Panc1 (cell line): ENCODE measurements at regions not wholly inside any gene's neighbourhood (a gene's known extent, or its start where the extent isn't known, plus 50 kb on each side); places are given as distances from the start of the nearest gene placed in this dataset.

Experiments
- ATAC-seq: fragments of 200-7000 bp; cut with Tn5 transposase; 2 replicates; pipeline ENCODE4 v1.9.1; 2020; ENCODE audit warnings: mild to moderate bottlenecking, moderate library complexity
- BruUV-seq: library from RNA; stranded (reverse); fragments of 400-500 nt; replicated peaks from 2 replicates; lab custom pipeline; 2021; lab: Mats Ljungman, UMichigan
- CTCF ChIA-PET: fragments of 300-600 bp; sonication (Branson Sonifier 250); formaldehyde crosslinking; loops from one replicate; lab custom pipeline; 2022; ENCODE audit warnings: antibody characterized with exemption; lab: Charles Lee
- POLR2A ChIA-PET: fragments of 300-600 bp; sonication (Branson Sonifier 250); formaldehyde crosslinking; loops from one replicate; lab custom pipeline; 2022; ENCODE audit warnings: antibody characterized with exemption; lab: Charles Lee
- DNase-seq: peaks from one replicate; pipeline ENCODE4 v3.0.0-alpha.2; 2010; ENCODE audit warnings: low read depth, low spot score
- H3K27ac ChIP-seq: 2 replicates; pipeline ENCODE4 v1.5.1; 2011; ENCODE audit warnings: mild to moderate bottlenecking, low read length, inconsistent platforms
- H3K27me3 ChIP-seq: fragments of 200-500 bp; sonication (Bioruptor generic); 2 replicates; pipeline ENCODE4 v1.6.0; 2014; ENCODE audit warnings: low read length, inconsistent platforms; ENCODE audit not compliant: control insufficient read depth, insufficient read depth
- H3K36me3 ChIP-seq: fragments of 200-500 bp; sonication (Bioruptor generic); 2 replicates; pipeline ENCODE4 v1.5.1; 2014; ENCODE audit warnings: inconsistent platforms, mild to moderate bottlenecking, low read length, moderate library complexity; ENCODE audit not compliant: control insufficient read depth, insufficient read depth
- H3K4me1 ChIP-seq: 2 replicates; pipeline ENCODE4 v1.5.1; 2011; ENCODE audit warnings: inconsistent platforms, mild to moderate bottlenecking, low read length, moderate library complexity; ENCODE audit not compliant: control insufficient read depth, insufficient read depth
- H3K4me3 ChIP-seq, 2 experiments: 2 replicates each; pipeline ENCODE4 v1.5.1; 2011 to 2012; ENCODE audit warnings: low read depth in 2 of 2, low read length in 2 of 2, mild to moderate bottlenecking in 2 of 2, inconsistent platforms in 1 of 2, moderate library complexity in 1 of 2
- H3K9me3 ChIP-seq: fragments of 200-500 bp; sonication (Bioruptor generic); 2 replicates; pipeline ENCODE4 v1.5.1; 2014; ENCODE audit warnings: low read depth, mild to moderate bottlenecking, inconsistent platforms, low read length, moderate library complexity; ENCODE audit not compliant: control insufficient read depth, insufficient read depth
- POLR2AphosphoS5 ChIP-seq: IDR thresholded peaks from 2 replicates; pipeline ENCODE4 v1.6.1; 2012; ENCODE audit warnings: mild to moderate bottlenecking, low read depth, low read length, moderate library complexity
- SIN3A ChIP-seq: IDR thresholded peaks from 2 replicates; pipeline ENCODE4 v1.6.1; 2012; ENCODE audit warnings: low read depth, mild to moderate bottlenecking, low read length, moderate library complexity, borderline replicate concordance; ENCODE audit not compliant: insufficient read depth
- TCF7L2 ChIP-seq: IDR thresholded peaks from 2 replicates; pipeline ENCODE4 v1.6.1; 2011; ENCODE audit warnings: mild to moderate bottlenecking, low read depth, low read length, inconsistent platforms
- in situ Hi-C: cut with HindIII; loops from 2 replicates; pipeline ENCODE4 v1.10.0; 2016; ENCODE audit warnings: low sequenced_read_pairs, low pct_unique_long_range_greater_than_20kb
- intact Hi-C: fragments of 100-400 bp; cut with micrococcal nuclease; formaldehyde crosslinking; loops from one replicate; pipeline ENCODE4 v1.10.0; 2022; ENCODE audit not compliant: unreplicated experiment
- TF ChIP-seq, protein P1 (sequence below), 2 experiments: IDR thresholded peaks; 2 replicates each; pipeline ENCODE4 v1.6.1; 2011 to 2012; ENCODE audit warnings: low read depth in 2 of 2, control low read depth in 1 of 2, low read length in 1 of 2, mild to moderate bottlenecking in 1 of 2, moderate library complexity in 1 of 2; ENCODE audit not compliant: insufficient read depth in 1 of 2
- TF ChIP-seq, protein P2 (sequence below): fragments of 450-650 bp; IDR thresholded peaks from 2 replicates; pipeline ENCODE4 v1.5.1; 2017; ENCODE audit warnings: mild to moderate bottlenecking

GRCh38 chr3:181103605-181104004 is 114.1 kb upstream of the DNAJC19 start:
- H3K4me3 ChIP-seq: no peak overlapping the region
- peaks cover 4% of the 10 kb centered on the region; the same call in 1 of the 2 replicates for H3K9me3 ChIP-seq
- no TSS peak for BruUV-seq
- no peaks in the 10 kb centered on the region for H3K27me3 ChIP-seq
- ATAC-seq (no peak), DNase-seq (no peak)
- no peak overlapping the region for H3K27ac ChIP-seq
- H3K36me3 ChIP-seq: no peaks in the 10 kb centered on the region
- H3K4me1 ChIP-seq: no peaks in the 10 kb centered on the region
- in situ Hi-C loops (no loop called here), intact Hi-C loops (no loop called here)
- CTCF ChIA-PET: no interaction called here
- POLR2A ChIA-PET: interaction anchor here (0.6 kb wide), 1 partner anchor 767 kb away, joined by 4 read pairs; no protein-coding TSS in a partner anchor
- TF ChIP-seq, protein P1, sequence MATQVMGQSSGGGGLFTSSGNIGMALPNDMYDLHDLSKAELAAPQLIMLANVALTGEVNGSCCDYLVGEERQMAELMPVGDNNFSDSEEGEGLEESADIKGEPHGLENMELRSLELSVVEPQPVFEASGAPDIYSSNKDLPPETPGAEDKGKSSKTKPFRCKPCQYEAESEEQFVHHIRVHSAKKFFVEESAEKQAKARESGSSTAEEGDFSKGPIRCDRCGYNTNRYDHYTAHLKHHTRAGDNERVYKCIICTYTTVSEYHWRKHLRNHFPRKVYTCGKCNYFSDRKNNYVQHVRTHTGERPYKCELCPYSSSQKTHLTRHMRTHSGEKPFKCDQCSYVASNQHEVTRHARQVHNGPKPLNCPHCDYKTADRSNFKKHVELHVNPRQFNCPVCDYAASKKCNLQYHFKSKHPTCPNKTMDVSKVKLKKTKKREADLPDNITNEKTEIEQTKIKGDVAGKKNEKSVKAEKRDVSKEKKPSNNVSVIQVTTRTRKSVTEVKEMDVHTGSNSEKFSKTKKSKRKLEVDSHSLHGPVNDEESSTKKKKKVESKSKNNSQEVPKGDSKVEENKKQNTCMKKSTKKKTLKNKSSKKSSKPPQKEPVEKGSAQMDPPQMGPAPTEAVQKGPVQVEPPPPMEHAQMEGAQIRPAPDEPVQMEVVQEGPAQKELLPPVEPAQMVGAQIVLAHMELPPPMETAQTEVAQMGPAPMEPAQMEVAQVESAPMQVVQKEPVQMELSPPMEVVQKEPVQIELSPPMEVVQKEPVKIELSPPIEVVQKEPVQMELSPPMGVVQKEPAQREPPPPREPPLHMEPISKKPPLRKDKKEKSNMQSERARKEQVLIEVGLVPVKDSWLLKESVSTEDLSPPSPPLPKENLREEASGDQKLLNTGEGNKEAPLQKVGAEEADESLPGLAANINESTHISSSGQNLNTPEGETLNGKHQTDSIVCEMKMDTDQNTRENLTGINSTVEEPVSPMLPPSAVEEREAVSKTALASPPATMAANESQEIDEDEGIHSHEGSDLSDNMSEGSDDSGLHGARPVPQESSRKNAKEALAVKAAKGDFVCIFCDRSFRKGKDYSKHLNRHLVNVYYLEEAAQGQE (IDR thresholded peaks at IDR 0.05; ENCODE audit: insufficient read depth in 1 of 2, low read depth in 2 of 2, low read length in 1 of 2): no peak
- TF ChIP-seq, protein P2, sequence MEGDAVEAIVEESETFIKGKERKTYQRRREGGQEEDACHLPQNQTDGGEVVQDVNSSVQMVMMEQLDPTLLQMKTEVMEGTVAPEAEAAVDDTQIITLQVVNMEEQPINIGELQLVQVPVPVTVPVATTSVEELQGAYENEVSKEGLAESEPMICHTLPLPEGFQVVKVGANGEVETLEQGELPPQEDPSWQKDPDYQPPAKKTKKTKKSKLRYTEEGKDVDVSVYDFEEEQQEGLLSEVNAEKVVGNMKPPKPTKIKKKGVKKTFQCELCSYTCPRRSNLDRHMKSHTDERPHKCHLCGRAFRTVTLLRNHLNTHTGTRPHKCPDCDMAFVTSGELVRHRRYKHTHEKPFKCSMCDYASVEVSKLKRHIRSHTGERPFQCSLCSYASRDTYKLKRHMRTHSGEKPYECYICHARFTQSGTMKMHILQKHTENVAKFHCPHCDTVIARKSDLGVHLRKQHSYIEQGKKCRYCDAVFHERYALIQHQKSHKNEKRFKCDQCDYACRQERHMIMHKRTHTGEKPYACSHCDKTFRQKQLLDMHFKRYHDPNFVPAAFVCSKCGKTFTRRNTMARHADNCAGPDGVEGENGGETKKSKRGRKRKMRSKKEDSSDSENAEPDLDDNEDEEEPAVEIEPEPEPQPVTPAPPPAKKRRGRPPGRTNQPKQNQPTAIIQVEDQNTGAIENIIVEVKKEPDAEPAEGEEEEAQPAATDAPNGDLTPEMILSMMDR: peak; percentile 51

GRCh38 chr3:181086011-181086410 is 96.5 kb upstream of the DNAJC19 start:
- no peak overlapping the region for H3K27ac ChIP-seq
- TF ChIP-seq, protein P2: no peak
- TF ChIP-seq SIN3A (no peak), POLR2AphosphoS5 (no peak), TCF7L2 (no peak)
- TF ChIP-seq, protein P1 (IDR thresholded peaks at IDR 0.05; ENCODE audit: insufficient read depth in 1 of 2, low read depth in 2 of 2, low read length in 1 of 2): no peak
- no peaks in the 10 kb centered on the region for H3K36me3 ChIP-seq
- H3K4me1 ChIP-seq: no peaks in the 10 kb centered on the region
- ATAC-seq (no peak), DNase-seq (no peak)
- no peaks in the 10 kb centered on the region for H3K27me3 ChIP-seq
- no peaks in the 10 kb centered on the region for H3K9me3 ChIP-seq
- in situ Hi-C loops: no loop called here
- no peak overlapping the region for H3K4me3 ChIP-seq
- no TSS peak for BruUV-seq
- CTCF ChIA-PET: no interaction called here
- intact Hi-C loops: no loop called here
- POLR2A ChIA-PET: no interaction called here
